Neural progenitor cell (in vitro differentiated cells): ENCODE measurements at regions not wholly inside any gene's neighbourhood (a gene's known extent, or its start where the extent isn't known, plus 50 kb on each side); places are given as distances from the start of the nearest gene placed in this dataset.

Experiments used
- EZH2phosphoT487 ChIP-seq: fragments of 200-600 bp; sonication (generic); IDR thresholded peaks from 2 replicates; pipeline ENCODE4 v1.6.1; 2017; ENCODE audit warnings: antibody characterized with exemption
- TF ChIP-seq, protein P1 (sequence below): fragments of 200-600 bp; sonication (generic); IDR thresholded peaks from 2 replicates; pipeline ENCODE4 v1.5.1; 2017; ENCODE audit warnings: antibody characterized with exemption, mild to moderate bottlenecking

DNA sequence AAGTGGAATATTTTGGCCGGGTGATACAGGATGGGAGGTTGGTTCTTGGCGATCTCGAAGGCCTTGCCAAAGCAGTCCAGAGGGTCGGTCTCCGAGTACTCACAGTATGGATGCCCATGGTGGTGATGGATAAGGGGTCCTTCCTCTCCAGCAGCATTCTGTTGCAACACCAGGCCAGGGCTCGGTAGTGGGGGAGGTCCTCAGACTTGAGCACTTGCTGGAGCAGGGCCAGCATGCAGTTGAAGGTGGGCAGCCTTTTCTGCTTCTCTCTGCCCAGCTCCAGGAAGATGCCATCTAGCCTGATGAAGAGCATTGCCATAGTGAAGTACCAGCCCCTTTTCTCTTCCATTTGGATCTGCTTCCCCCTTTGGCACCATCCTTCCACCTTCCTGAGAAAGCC, 99.4 kb upstream of the MCHR2 start:
- TF ChIP-seq, protein P1, sequence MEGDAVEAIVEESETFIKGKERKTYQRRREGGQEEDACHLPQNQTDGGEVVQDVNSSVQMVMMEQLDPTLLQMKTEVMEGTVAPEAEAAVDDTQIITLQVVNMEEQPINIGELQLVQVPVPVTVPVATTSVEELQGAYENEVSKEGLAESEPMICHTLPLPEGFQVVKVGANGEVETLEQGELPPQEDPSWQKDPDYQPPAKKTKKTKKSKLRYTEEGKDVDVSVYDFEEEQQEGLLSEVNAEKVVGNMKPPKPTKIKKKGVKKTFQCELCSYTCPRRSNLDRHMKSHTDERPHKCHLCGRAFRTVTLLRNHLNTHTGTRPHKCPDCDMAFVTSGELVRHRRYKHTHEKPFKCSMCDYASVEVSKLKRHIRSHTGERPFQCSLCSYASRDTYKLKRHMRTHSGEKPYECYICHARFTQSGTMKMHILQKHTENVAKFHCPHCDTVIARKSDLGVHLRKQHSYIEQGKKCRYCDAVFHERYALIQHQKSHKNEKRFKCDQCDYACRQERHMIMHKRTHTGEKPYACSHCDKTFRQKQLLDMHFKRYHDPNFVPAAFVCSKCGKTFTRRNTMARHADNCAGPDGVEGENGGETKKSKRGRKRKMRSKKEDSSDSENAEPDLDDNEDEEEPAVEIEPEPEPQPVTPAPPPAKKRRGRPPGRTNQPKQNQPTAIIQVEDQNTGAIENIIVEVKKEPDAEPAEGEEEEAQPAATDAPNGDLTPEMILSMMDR: no peak
- TF ChIP-seq EZH2phosphoT487: no peak
